ENCODE measurements at regions not wholly inside any gene's neighbourhood (a gene's known extent, or its start where the extent isn't known, plus 50 kb on each side); places are given as distances from the start of the nearest gene placed in this dataset.

GRCh38 chr1:70866542-70867264 is 180.9 kb downstream of the PTGER3 start:
- ChIA-PET POLR2A (interaction anchor here (0.5 kb wide), 1 partner anchor 53 kb away, joined by 3 read pairs; no protein-coding TSS in a partner anchor), CTCF (interaction anchor here (0.9 to 2.0 kb wide), 2 partner anchors 29 to 41 kb away, joined by 3 to 5 read pairs; no protein-coding TSS in a partner anchor)
- no peak overlapping the region for H3K27ac ChIP-seq (ENCODE audit: insufficient read depth in 1 of 2, low read depth in 1 of 2, low read length in 2 of 2, poor library complexity in 1 of 2, severe bottlenecking in 2 of 2)
- H3K9me3 ChIP-seq (ENCODE audit: control extremely low read depth in 1 of 5, control insufficient read depth in 4 of 5, insufficient read depth in 2 of 5, low read depth in 1 of 5, low read length in 4 of 5) = peaks cover 0 to 3% (median 0%) of the 10 kb centered on the region in 5 experiments
- H3K4me3 ChIP-seq (ENCODE audit: control insufficient read depth in 1 of 7, extremely low read depth in 1 of 7, insufficient read depth in 4 of 7, low read depth in 2 of 7, low read length in 6 of 7) = no peak overlapping the region
- peaks cover 0 to 37% (median 5%) of the 10 kb centered on the region in 5 experiments for H3K27me3 ChIP-seq (replicated peaks in 2 of 5; ENCODE audit: control insufficient read depth in 4 of 5, insufficient read depth in 5 of 5, low read length in 4 of 5)
- DNase-seq = peak; percentile 46 to 92 (median 87)
- WGBS (ENCODE audit: insufficient coverage) = 43% methylated on average over 4 of the region's 4 CpGs
- H3K36me3 ChIP-seq (ENCODE audit: control insufficient read depth in 4 of 4, insufficient read depth in 4 of 4, low read length in 3 of 4) = no peaks in the 10 kb centered on the region
- H3K4me1 ChIP-seq (ENCODE audit: control extremely low read depth in 1 of 4, control insufficient read depth in 4 of 4, insufficient read depth in 4 of 4, low read length in 3 of 4) = peaks cover 6 to 26% (median 10%) of the 10 kb centered on the region in 4 experiments

- CTCF ChIA-PET = interaction anchor here (2.1 kb wide), 1 partner anchor 20 kb away, joined by 5 read pairs; no protein-coding TSS in a partner anchor
- no peak for DNase-seq
- POLR2A ChIA-PET = no interaction called here
- Histone ChIP-seq H3K27ac (ENCODE audit: insufficient read depth in 1 of 2, low read depth in 1 of 2, low read length in 2 of 2, poor library complexity in 1 of 2, severe bottlenecking in 2 of 2) (no peak overlapping the region), H3K36me3 (ENCODE audit: control insufficient read depth in 4 of 4, insufficient read depth in 4 of 4, low read length in 3 of 4) (no peaks in the 10 kb centered on the region), H3K27me3 (replicated peaks in 2 of 5; ENCODE audit: control insufficient read depth in 4 of 5, insufficient read depth in 5 of 5, low read length in 4 of 5) (peaks cover 0 to 19% (median 0%) of the 10 kb centered on the region in 5 experiments), H3K9me3 (ENCODE audit: control extremely low read depth in 1 of 5, control insufficient read depth in 4 of 5, insufficient read depth in 2 of 5, low read depth in 1 of 5, low read length in 4 of 5) (peaks cover 0 to 3% (median 0%) of the 10 kb centered on the region in 5 experiments), H3K4me1 (ENCODE audit: control extremely low read depth in 1 of 4, control insufficient read depth in 4 of 4, insufficient read depth in 4 of 4, low read length in 3 of 4) (peaks cover under 1 to 30% (median 5%) of the 10 kb centered on the region in 4 experiments), H3K4me3 (ENCODE audit: control insufficient read depth in 1 of 7, extremely low read depth in 1 of 7, insufficient read depth in 4 of 7, low read depth in 2 of 7, low read length in 6 of 7) (no peak overlapping the region)
- 44% methylated on average over 1 of the region's 3 CpGs for WGBS (ENCODE audit: insufficient coverage)
Observed at GRCh38 chr1:70871790-70872189, 175.8 kb downstream of the PTGER3 start.

- ChIA-PET CTCF (interaction anchor here (1.0 to 1.4 kb wide), 3 partner anchors 13 to 182 kb away, joined by 3 read pairs; no protein-coding TSS in a partner anchor), POLR2A (no interaction called here)
- WGBS (ENCODE audit: insufficient coverage) = no CpG with 5 or more reads among the region's 2 CpGs
Observed at GRCh38 chr1:70874063-70874462, 173.6 kb downstream of the PTGER3 start.

GRCh38 chr1:70874818-70875217 is 172.8 kb downstream of the PTGER3 start:
- no peak overlapping the region for H3K27ac ChIP-seq (ENCODE audit: insufficient read depth in 1 of 2, low read depth in 1 of 2, low read length in 2 of 2, poor library complexity in 1 of 2, severe bottlenecking in 2 of 2)
- no peak for DNase-seq
- POLR2A ChIA-PET = no interaction called here
- peaks cover 0 to 3% (median 2%) of the 10 kb centered on the region in 5 experiments for H3K9me3 ChIP-seq (ENCODE audit: control extremely low read depth in 1 of 5, control insufficient read depth in 4 of 5, insufficient read depth in 2 of 5, low read depth in 1 of 5, low read length in 4 of 5)
- WGBS (ENCODE audit: insufficient coverage) = 100% methylated on average over 1 of the region's 1 CpG
- peaks cover 0 to 3% (median 0%) of the 10 kb centered on the region in 5 experiments for H3K27me3 ChIP-seq (replicated peaks in 2 of 5; ENCODE audit: control insufficient read depth in 4 of 5, insufficient read depth in 5 of 5, low read length in 4 of 5)
- no peak overlapping the region for H3K4me3 ChIP-seq (ENCODE audit: control insufficient read depth in 1 of 7, extremely low read depth in 1 of 7, insufficient read depth in 4 of 7, low read depth in 2 of 7, low read length in 6 of 7)
- no peaks in the 10 kb centered on the region for H3K36me3 ChIP-seq (ENCODE audit: control insufficient read depth in 4 of 4, insufficient read depth in 4 of 4, low read length in 3 of 4)
- peaks cover 0 to 17% (median 2%) of the 10 kb centered on the region in 4 experiments for H3K4me1 ChIP-seq (ENCODE audit: control extremely low read depth in 1 of 4, control insufficient read depth in 4 of 4, insufficient read depth in 4 of 4, low read length in 3 of 4)
- CTCF ChIA-PET = interaction anchor here (1.0 kb wide), 1 partner anchor 12 kb away, joined by 3 read pairs; no protein-coding TSS in a partner anchor

More at GRCh38 chr1:70874063-70874462, 173.6 kb downstream of the PTGER3 start:
- H3K36me3 ChIP-seq (ENCODE audit: control insufficient read depth in 4 of 4, insufficient read depth in 4 of 4, low read length in 3 of 4) = no peaks in the 10 kb centered on the region
- no peak overlapping the region for H3K4me3 ChIP-seq (ENCODE audit: control insufficient read depth in 1 of 7, extremely low read depth in 1 of 7, insufficient read depth in 4 of 7, low read depth in 2 of 7, low read length in 6 of 7)
- H3K27ac ChIP-seq (ENCODE audit: insufficient read depth in 1 of 2, low read depth in 1 of 2, low read length in 2 of 2, poor library complexity in 1 of 2, severe bottlenecking in 2 of 2) = no peak overlapping the region
- peaks cover 0 to 17% (median 2%) of the 10 kb centered on the region in 4 experiments for H3K4me1 ChIP-seq (ENCODE audit: control extremely low read depth in 1 of 4, control insufficient read depth in 4 of 4, insufficient read depth in 4 of 4, low read length in 3 of 4)
- peaks cover 0 to 11% (median 0%) of the 10 kb centered on the region in 5 experiments for H3K27me3 ChIP-seq (replicated peaks in 2 of 5; ENCODE audit: control insufficient read depth in 4 of 5, insufficient read depth in 5 of 5, low read length in 4 of 5)
- peak in 2 of 3 donors; percentile 40 to 54 for DNase-seq
- H3K9me3 ChIP-seq (ENCODE audit: control extremely low read depth in 1 of 5, control insufficient read depth in 4 of 5, insufficient read depth in 2 of 5, low read depth in 1 of 5, low read length in 4 of 5) = peaks cover 0 to 3% (median 2%) of the 10 kb centered on the region in 5 experiments

GRCh38 chr1:70877343-70877742 is 170.3 kb downstream of the PTGER3 start:
- Histone ChIP-seq H3K4me3 (ENCODE audit: control insufficient read depth in 1 of 7, extremely low read depth in 1 of 7, insufficient read depth in 4 of 7, low read depth in 2 of 7, low read length in 6 of 7) (no peak overlapping the region), H3K36me3 (ENCODE audit: control insufficient read depth in 4 of 4, insufficient read depth in 4 of 4, low read length in 3 of 4) (no peaks in the 10 kb centered on the region), H3K27me3 (replicated peaks in 2 of 5; ENCODE audit: control insufficient read depth in 4 of 5, insufficient read depth in 5 of 5, low read length in 4 of 5) (peaks cover 0 to 2% (median 0%) of the 10 kb centered on the region in 5 experiments), H3K4me1 (ENCODE audit: control extremely low read depth in 1 of 4, control insufficient read depth in 4 of 4, insufficient read depth in 4 of 4, low read length in 3 of 4) (peaks cover 0 to 17% (median 2%) of the 10 kb centered on the region in 4 experiments), H3K27ac (ENCODE audit: insufficient read depth in 1 of 2, low read depth in 1 of 2, low read length in 2 of 2, poor library complexity in 1 of 2, severe bottlenecking in 2 of 2) (no peak overlapping the region), H3K9me3 (ENCODE audit: control extremely low read depth in 1 of 5, control insufficient read depth in 4 of 5, insufficient read depth in 2 of 5, low read depth in 1 of 5, low read length in 4 of 5) (peaks cover 0 to 9% (median 4%) of the 10 kb centered on the region in 5 experiments)
- WGBS (ENCODE audit: insufficient coverage) = 94% methylated on average over 2 of the region's 3 CpGs
- POLR2A ChIA-PET = no interaction called here
- DNase-seq = no peak
- CTCF ChIA-PET = interaction anchor here (0.7 kb wide), 1 partner anchor 183 kb away, joined by 3 read pairs; no protein-coding TSS in a partner anchor

GRCh38 chr1:70887936-70888335 is 159.7 kb downstream of the PTGER3 start:
- Histone ChIP-seq H3K9me3 (ENCODE audit: control extremely low read depth in 1 of 5, control insufficient read depth in 4 of 5, insufficient read depth in 2 of 5, low read depth in 1 of 5, low read length in 4 of 5) (no peaks in the 10 kb centered on the region), H3K27ac (ENCODE audit: insufficient read depth in 1 of 2, low read depth in 1 of 2, low read length in 2 of 2, poor library complexity in 1 of 2, severe bottlenecking in 2 of 2) (no peak overlapping the region), H3K27me3 (replicated peaks in 2 of 5; ENCODE audit: control insufficient read depth in 4 of 5, insufficient read depth in 5 of 5, low read length in 4 of 5) (peaks cover 0 to 1% (median 0%) of the 10 kb centered on the region in 5 experiments), H3K4me3 (ENCODE audit: control insufficient read depth in 1 of 7, extremely low read depth in 1 of 7, insufficient read depth in 4 of 7, low read depth in 2 of 7, low read length in 6 of 7) (no peak overlapping the region), H3K36me3 (ENCODE audit: control insufficient read depth in 4 of 4, insufficient read depth in 4 of 4, low read length in 3 of 4) (no peaks in the 10 kb centered on the region), H3K4me1 (ENCODE audit: control extremely low read depth in 1 of 4, control insufficient read depth in 4 of 4, insufficient read depth in 4 of 4, low read length in 3 of 4) (no peaks in the 10 kb centered on the region)
- ChIA-PET CTCF (interaction anchor here (3.1 kb wide), 1 partner anchor 8 kb away, joined by 14 read pairs; no protein-coding TSS in a partner anchor), POLR2A (no interaction called here)
- no peak for DNase-seq
- 71% methylated on average over 2 of the region's 3 CpGs for WGBS (ENCODE audit: insufficient coverage)

GRCh38 chr1:70888722-70889121 is 158.9 kb downstream of the PTGER3 start:
- POLR2A ChIA-PET = no interaction called here
- no peaks in the 10 kb centered on the region for H3K36me3 ChIP-seq (ENCODE audit: control insufficient read depth in 4 of 4, insufficient read depth in 4 of 4, low read length in 3 of 4)
- DNase-seq = no peak
- 100% methylated on average over 2 of the region's 4 CpGs for WGBS (ENCODE audit: insufficient coverage)
- H3K9me3 ChIP-seq (ENCODE audit: control extremely low read depth in 1 of 5, control insufficient read depth in 4 of 5, insufficient read depth in 2 of 5, low read depth in 1 of 5, low read length in 4 of 5) = no peaks in the 10 kb centered on the region
- CTCF ChIA-PET = no interaction called here
- no peak overlapping the region for H3K4me3 ChIP-seq (ENCODE audit: control insufficient read depth in 1 of 7, extremely low read depth in 1 of 7, insufficient read depth in 4 of 7, low read depth in 2 of 7, low read length in 6 of 7)
- peaks cover 0 to 1% (median 0%) of the 10 kb centered on the region in 5 experiments for H3K27me3 ChIP-seq (replicated peaks in 2 of 5; ENCODE audit: control insufficient read depth in 4 of 5, insufficient read depth in 5 of 5, low read length in 4 of 5)
- H3K4me1 ChIP-seq (ENCODE audit: control extremely low read depth in 1 of 4, control insufficient read depth in 4 of 4, insufficient read depth in 4 of 4, low read length in 3 of 4) = no peaks in the 10 kb centered on the region
- no peak overlapping the region for H3K27ac ChIP-seq (ENCODE audit: insufficient read depth in 1 of 2, low read depth in 1 of 2, low read length in 2 of 2, poor library complexity in 1 of 2, severe bottlenecking in 2 of 2)
